Skeletal muscle satellite cell (primary cell): ENCODE measurements at regions not wholly inside any gene's neighbourhood (a gene's known extent, or its start where the extent isn't known, plus 50 kb on each side); places are given as distances from the start of the nearest gene placed in this dataset.

Experiments
- H3K27me3 ChIP-seq: 2 replicates; pipeline ENCODE4 v1.7.0; 2013; ENCODE audit warnings: low read length; ENCODE audit not compliant: control insufficient read depth, insufficient read depth
- H3K36me3 ChIP-seq: 2 replicates; pipeline ENCODE4 v1.7.0; 2013; ENCODE audit warnings: mild to moderate bottlenecking, control low read depth, low read length; ENCODE audit not compliant: insufficient read depth
- H3K4me1 ChIP-seq: 2 replicates; pipeline ENCODE4 v1.7.0; 2013; ENCODE audit warnings: low read length; ENCODE audit not compliant: control insufficient read depth, insufficient read depth
- H3K4me2 ChIP-seq: 2 replicates; pipeline ENCODE4 v1.7.0; 2013; ENCODE audit warnings: mild to moderate bottlenecking, low read length
- H3K4me3 ChIP-seq: 2 replicates; pipeline ENCODE4 v1.7.0; 2013; ENCODE audit warnings: low read length
- H3K9ac ChIP-seq: 2 replicates; pipeline ENCODE4 v1.7.0; 2013; ENCODE audit warnings: mild to moderate bottlenecking, low read depth, low read length, moderate library complexity
- H3K9me3 ChIP-seq: replicated peaks from 2 replicates; pipeline ENCODE4 v1.7.0; 2013; ENCODE audit warnings: mild to moderate bottlenecking, control low read depth, low read length

- Histone ChIP-seq H3K4me3 (no peak overlapping the region), H3K4me2 (no peak overlapping the region), H3K9ac (no peak overlapping the region), H3K4me1 (no peaks in the 10 kb centered on the region), H3K27me3 (no peaks in the 10 kb centered on the region), H3K9me3 (peaks cover 7% of the 10 kb centered on the region), H3K36me3 (no peaks in the 10 kb centered on the region)
Measured at GRCh38 chr13:107681600-107681999, 533.7 kb downstream of the LIG4 start.

DNA sequence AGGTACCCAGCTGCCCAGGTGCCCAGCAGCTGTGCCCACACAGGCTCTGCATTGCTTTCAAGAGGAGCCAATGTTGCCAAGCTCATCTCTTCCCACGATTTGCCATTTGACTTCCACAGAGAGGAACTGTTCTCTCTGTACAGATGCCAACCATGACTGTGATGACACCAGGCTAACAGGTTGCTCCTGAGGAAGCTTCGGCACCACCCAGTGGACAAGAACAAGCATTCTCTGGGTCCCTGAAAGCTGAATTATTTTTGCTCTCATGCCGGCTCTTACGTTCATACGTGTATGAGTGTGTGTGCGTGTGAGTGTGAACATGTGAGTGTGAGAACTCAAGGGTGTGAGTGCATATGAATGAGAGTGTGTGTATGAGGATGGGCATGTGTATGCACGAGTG lies 535.2 kb downstream of the LIG4 start:
- H3K4me2 ChIP-seq: no peak overlapping the region
- no peaks in the 10 kb centered on the region for H3K36me3 ChIP-seq
- no peaks in the 10 kb centered on the region for H3K4me1 ChIP-seq
- H3K4me3 ChIP-seq: no peak overlapping the region
- peaks cover 7% of the 10 kb centered on the region for H3K9me3 ChIP-seq
- no peaks in the 10 kb centered on the region for H3K27me3 ChIP-seq
- no peak overlapping the region for H3K9ac ChIP-seq

- Histone ChIP-seq H3K4me2 (no peak overlapping the region), H3K9ac (no peak overlapping the region), H3K9me3 (peaks cover 10% of the 10 kb centered on the region), H3K4me3 (no peak overlapping the region), H3K36me3 (no peaks in the 10 kb centered on the region), H3K27me3 (no peaks in the 10 kb centered on the region), H3K4me1 (no peaks in the 10 kb centered on the region)
Measured at GRCh38 chr13:107678075-107678689, 537.2 kb downstream of the LIG4 start.

DNA sequence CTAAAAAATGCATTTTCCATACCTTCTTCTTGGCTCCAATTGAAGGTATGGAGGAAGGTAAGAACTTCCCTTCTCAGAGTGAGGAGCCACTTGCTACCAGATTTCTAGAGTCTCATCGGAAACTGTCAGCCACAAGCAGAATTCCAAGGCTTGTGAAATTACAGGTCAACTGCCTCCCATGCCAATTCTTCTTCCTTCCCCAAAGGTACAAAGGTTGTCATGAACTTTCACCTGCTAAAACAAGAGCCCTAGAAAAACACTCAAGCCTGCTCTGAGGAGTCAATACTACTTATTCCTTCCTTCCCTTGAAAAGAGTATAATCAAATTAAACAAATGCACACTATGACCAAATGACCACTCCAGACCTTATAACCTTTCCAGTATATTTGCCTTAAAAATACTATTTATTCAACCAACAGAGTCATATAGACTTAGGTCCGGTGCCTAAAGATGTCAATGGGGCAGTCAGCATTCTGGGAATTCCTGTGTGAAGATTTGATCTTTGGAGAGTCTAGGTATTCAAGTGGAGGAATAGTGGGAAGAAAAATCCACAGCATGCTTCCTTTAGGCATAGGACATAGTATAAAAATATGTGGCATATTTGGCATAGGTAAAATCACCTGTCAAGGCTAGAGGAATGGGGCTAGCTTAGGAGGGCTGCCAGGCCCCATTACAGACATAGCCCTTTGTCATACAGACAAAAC lies 539.3 kb downstream of the LIG4 start:
- H3K4me1 ChIP-seq: no peaks in the 10 kb centered on the region
- no peaks in the 10 kb centered on the region for H3K27me3 ChIP-seq
- H3K9me3 ChIP-seq: peaks cover 15% of the 10 kb centered on the region
- H3K4me2 ChIP-seq: no peak overlapping the region
- no peak overlapping the region for H3K9ac ChIP-seq
- H3K4me3 ChIP-seq: no peak overlapping the region
- H3K36me3 ChIP-seq: no peaks in the 10 kb centered on the region

DNA sequence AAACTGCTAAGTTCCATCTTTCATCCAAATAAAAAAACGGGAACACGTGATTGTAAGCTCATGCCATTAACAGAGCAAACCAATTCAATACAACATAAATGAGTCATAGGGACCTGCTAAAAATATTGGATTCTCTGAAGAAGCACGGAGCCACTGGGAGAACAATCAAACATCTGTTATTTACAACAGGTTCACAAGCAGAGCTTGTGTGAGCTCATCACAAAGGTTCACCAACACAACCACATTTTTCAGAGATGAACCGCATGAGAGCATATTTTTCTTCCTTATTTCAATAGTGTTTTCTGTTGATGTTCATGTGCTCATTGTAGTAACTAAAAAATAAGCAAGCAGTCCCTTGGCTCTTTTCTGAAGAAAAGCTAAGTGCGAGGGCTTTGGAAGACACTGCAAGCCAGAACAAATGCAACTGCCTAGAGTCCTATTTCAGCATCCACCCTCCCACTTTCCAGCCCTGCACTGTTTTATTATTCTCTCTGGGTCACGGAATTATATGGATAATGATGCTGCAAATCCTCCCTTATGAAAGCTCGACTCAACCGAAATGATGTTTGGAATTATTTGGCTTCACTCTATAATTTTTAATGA lies 545.8 kb downstream of the LIG4 start:
- no peaks in the 10 kb centered on the region for H3K4me1 ChIP-seq
- no peak overlapping the region for H3K4me2 ChIP-seq
- H3K27me3 ChIP-seq: no peaks in the 10 kb centered on the region
- H3K4me3 ChIP-seq: no peak overlapping the region
- no peak overlapping the region for H3K9ac ChIP-seq
- H3K9me3 ChIP-seq: peaks cover 5% of the 10 kb centered on the region
- H3K36me3 ChIP-seq: no peaks in the 10 kb centered on the region

DNA sequence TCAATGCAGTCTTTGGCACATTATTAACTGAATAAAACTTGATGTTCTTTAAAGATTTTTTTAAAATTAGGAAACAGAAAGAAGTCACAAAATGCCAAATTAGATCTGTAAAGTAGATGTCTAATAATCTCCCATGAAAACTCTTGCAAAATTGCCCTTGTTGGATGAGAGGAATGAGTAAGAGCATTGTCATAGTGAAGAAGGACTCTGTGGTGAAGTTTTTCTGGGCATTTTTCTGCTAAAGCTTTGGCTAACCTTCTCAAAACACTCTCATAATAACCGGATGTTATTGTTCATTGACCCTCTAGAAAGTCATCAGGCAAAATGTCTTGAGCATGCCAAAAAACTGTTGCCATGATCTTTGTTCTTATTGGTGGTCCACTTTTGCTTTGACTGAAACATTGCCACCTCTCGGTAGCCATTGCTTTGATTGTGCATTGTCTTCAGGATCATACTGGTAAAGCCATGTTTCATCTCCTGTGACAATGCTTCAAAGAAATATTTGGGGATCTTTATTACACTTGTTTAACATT lies 549.3 kb downstream of the LIG4 start:
- no peak overlapping the region for H3K4me3 ChIP-seq
- H3K36me3 ChIP-seq: no peaks in the 10 kb centered on the region
- no peak overlapping the region for H3K4me2 ChIP-seq
- no peak overlapping the region for H3K9ac ChIP-seq
- H3K27me3 ChIP-seq: no peaks in the 10 kb centered on the region
- H3K4me1 ChIP-seq: no peaks in the 10 kb centered on the region
- H3K9me3 ChIP-seq: no peaks in the 10 kb centered on the region

GRCh38 chr13:107650081-107650701 lies 565.1 kb downstream of the LIG4 start:
- no peak overlapping the region for H3K4me3 ChIP-seq
- H3K27me3 ChIP-seq: no peaks in the 10 kb centered on the region
- no peaks in the 10 kb centered on the region for H3K4me1 ChIP-seq
- no peak overlapping the region for H3K9ac ChIP-seq
- no peaks in the 10 kb centered on the region for H3K9me3 ChIP-seq
- no peaks in the 10 kb centered on the region for H3K36me3 ChIP-seq
- no peak overlapping the region for H3K4me2 ChIP-seq

DNA sequence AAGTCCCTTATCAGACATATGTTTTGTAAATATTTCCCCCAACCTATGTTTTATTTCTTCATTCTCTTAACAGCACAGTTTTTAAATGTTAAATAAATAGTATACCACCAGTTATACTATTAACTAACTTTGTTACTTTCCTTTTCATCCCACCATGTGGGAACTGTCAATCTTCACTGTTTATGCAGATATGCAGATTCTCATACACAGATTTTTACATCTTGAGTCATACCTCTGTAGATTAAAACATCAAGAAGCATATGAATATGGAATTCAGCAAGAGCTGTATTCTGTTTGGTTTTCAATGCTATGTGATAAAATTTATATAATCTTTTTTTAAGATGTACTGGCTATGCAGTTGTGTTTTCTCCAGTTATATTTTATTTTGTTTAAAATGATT lies 566.3 kb downstream of the LIG4 start:
- Histone ChIP-seq H3K36me3 (no peaks in the 10 kb centered on the region), H3K9me3 (no peaks in the 10 kb centered on the region), H3K9ac (no peak overlapping the region), H3K4me2 (no peak overlapping the region), H3K4me1 (no peaks in the 10 kb centered on the region), H3K4me3 (no peak overlapping the region), H3K27me3 (no peaks in the 10 kb centered on the region)

GRCh38 chr13:107644136-107644535 lies 571.2 kb downstream of the LIG4 start:
- Histone ChIP-seq H3K9ac (no peak overlapping the region), H3K27me3 (no peaks in the 10 kb centered on the region), H3K36me3 (no peaks in the 10 kb centered on the region), H3K4me3 (no peak overlapping the region), H3K4me1 (no peaks in the 10 kb centered on the region), H3K4me2 (no peak overlapping the region), H3K9me3 (peaks cover 7% of the 10 kb centered on the region)

GRCh38 chr13:107643615-107644014 lies 571.7 kb downstream of the LIG4 start:
- Histone ChIP-seq H3K36me3 (no peaks in the 10 kb centered on the region), H3K9ac (no peak overlapping the region), H3K4me1 (no peaks in the 10 kb centered on the region), H3K4me2 (no peak overlapping the region), H3K4me3 (no peak overlapping the region), H3K9me3 (peaks cover 7% of the 10 kb centered on the region), H3K27me3 (no peaks in the 10 kb centered on the region)

- Histone ChIP-seq H3K4me1 (no peaks in the 10 kb centered on the region), H3K9me3 (peaks cover 11% of the 10 kb centered on the region), H3K4me3 (no peak overlapping the region), H3K4me2 (no peak overlapping the region), H3K9ac (no peak overlapping the region), H3K27me3 (no peaks in the 10 kb centered on the region), H3K36me3 (no peaks in the 10 kb centered on the region)
Measured at GRCh38 chr13:107642831-107643230, 572.5 kb downstream of the LIG4 start.
